NCI-H82 treated with DMSO at 0.1 percent for 48 hours (cell line): ENCODE measurements at regions not wholly inside any gene's neighbourhood (a gene's known extent, or its start where the extent isn't known, plus 50 kb on each side); places are given as distances from the start of the nearest gene placed in this dataset.
"Not testable (repeated sequence)": the region's sequence is repeated elsewhere in the genome, so short reads cannot be mapped to it uniquely, and the experiment has no call there.

ENCODE experiments used
- DNase-seq: peaks from one replicate; lab custom pipeline; 2025; ENCODE audit not compliant: unreplicated experiment; lab: John Stamatoyannopoulos, UW

GRCh38 chr13:103945836-103946235 lies 879.6 kb upstream of the SLC10A2 start:
- no peak for DNase-seq

GRCh38 chr13:103941506-103942140 lies 875.4 kb upstream of the SLC10A2 start:
- DNase-seq: no peak

GRCh38 chr13:103935117-103935516 lies 868.9 kb upstream of the SLC10A2 start:
- no peak for DNase-seq

GRCh38 chr13:103931885-103932284 lies 865.7 kb upstream of the SLC10A2 start:
- DNase-seq: no peak

- DNase-seq: no peak
Observed at GRCh38 chr13:103931331-103931845, 865.2 kb upstream of the SLC10A2 start.

- no peak for DNase-seq
Observed at GRCh38 chr13:103926118-103926517, 859.9 kb upstream of the SLC10A2 start.

GRCh38 chr13:103908911-103909310 lies 842.7 kb upstream of the SLC10A2 start:
- no peak for DNase-seq

- peak; percentile 74 for DNase-seq
Observed at GRCh38 chr13:103908274-103908673, 842.1 kb upstream of the SLC10A2 start.

GRCh38 chr13:103903790-103904189 lies 837.6 kb upstream of the SLC10A2 start:
- DNase-seq: no peak

GRCh38 chr13:103898481-103898880 lies 832.3 kb upstream of the SLC10A2 start:
- DNase-seq: no peak

- DNase-seq: no peak
Observed at GRCh38 chr13:103895835-103896531, 829.8 kb upstream of the SLC10A2 start.

GRCh38 chr13:103894626-103895025 lies 828.4 kb upstream of the SLC10A2 start:
- no peak for DNase-seq

GRCh38 chr13:103884101-103884723 lies 818.0 kb upstream of the SLC10A2 start:
- no peak for DNase-seq

GRCh38 chr13:103883698-103884097 lies 817.5 kb upstream of the SLC10A2 start:
- DNase-seq: no peak

GRCh38 chr13:103883164-103883563 lies 816.9 kb upstream of the SLC10A2 start:
- DNase-seq: peak; percentile 84

GRCh38 chr13:103880146-103880545 lies 813.9 kb upstream of the SLC10A2 start:
- not testable (repeated sequence) for DNase-seq

GRCh38 chr13:103878891-103879605 lies 812.8 kb upstream of the SLC10A2 start:
- DNase-seq: no peak

- DNase-seq: no peak
Observed at GRCh38 chr13:103876571-103876970, 810.4 kb upstream of the SLC10A2 start.

GRCh38 chr13:103873725-103874124 lies 807.5 kb upstream of the SLC10A2 start:
- DNase-seq: no peak

GRCh38 chr13:103866048-103866447 lies 799.8 kb upstream of the SLC10A2 start:
- no peak for DNase-seq

GRCh38 chr13:103862525-103862924 lies 796.3 kb upstream of the SLC10A2 start:
- DNase-seq: no peak
